Sigmoid colon (tissue), 6 donors: ENCODE measurements at regions not wholly inside any gene's neighbourhood (a gene's known extent, or its start where the extent isn't known, plus 50 kb on each side); places are given as distances from the start of the nearest gene placed in this dataset.

Experiments used
- DNase-seq: peaks from one replicate; pipeline ENCODE4 v3.0.0-alpha.2; 2019
- H3K27ac ChIP-seq, 4 donors: fragments of 200-600 bp; sonication (generic); one replicate each; pipeline ENCODE4 v1.5.1; 2016 to 2019; ENCODE audit warnings: mild to moderate bottlenecking in 1 of 4
- H3K27me3 ChIP-seq, 3 donors: fragments of 200-600 bp; sonication (generic); one replicate each; pipeline ENCODE4 v1.5.1; 2019; ENCODE audit warnings: mild to moderate bottlenecking in 1 of 3
- H3K36me3 ChIP-seq, 4 donors: fragments of 200-600 bp; sonication (generic); one replicate each; pipeline ENCODE4 v1.5.1; 2016 to 2019
- H3K4me1 ChIP-seq, 4 donors: fragments of 200-600 bp; sonication (generic); one replicate each; pipeline ENCODE4 v1.5.1; 2017 to 2019
- H3K4me3 ChIP-seq, 4 donors: fragments of 200-600 bp; sonication (generic); one replicate each; pipeline ENCODE4 v1.5.1; 2017 to 2019; ENCODE audit warnings: mild to moderate bottlenecking in 2 of 4, moderate library complexity in 1 of 4
- H3K9me3 ChIP-seq, 4 donors: fragments of 200-600 bp in 3 of 4; sonication (generic) in 3 of 4; one replicate each; pipeline versions ENCODE4 v1.5.1 to v1.6.1; 2013 to 2019
- CTCF ChIP-seq, 4 experiments: fragments of 450-650 bp in 3 of 4; fragments of 200-600 bp in 1 of 4; IDR thresholded peaks; one replicate each; pipeline ENCODE4 v1.5.1; 2016 to 2019; ENCODE audit warnings: antibody characterized with exemption in 4 of 4, mild to moderate bottlenecking in 3 of 4, moderate library complexity in 2 of 4
- EP300 ChIP-seq, 4 donors: sonication (generic); formaldehyde crosslinking; IDR thresholded peaks; one replicate each; pipeline ENCODE4 v1.6.1; 2017; ENCODE audit warnings: antibody characterized with exemption in 4 of 4
- POLR2A ChIP-seq, 2 donors: fragments of 450-650 bp; IDR thresholded peaks; one replicate each; pipeline ENCODE4 v1.6.1; 2016; ENCODE audit warnings: antibody characterized with exemption in 2 of 2, mild to moderate bottlenecking in 2 of 2, moderate library complexity in 2 of 2
- POLR2AphosphoS5 ChIP-seq, 4 donors: sonication (generic); formaldehyde crosslinking; IDR thresholded peaks; one replicate each; pipeline ENCODE4 v1.6.1; 2017; ENCODE audit warnings: antibody characterized with exemption in 4 of 4
- WGBS, 2 donors: extraction: QIAGEN DNeasy Blood & Tissue Kit; methylation state at CpG; one replicate each; pipeline ENCODE4 v1.1.7; 2013; 5-methylcytosine and 5-hydroxymethylcytosine counted together
- intact Hi-C: fragments of 100-400 bp; cut with DNase I; formaldehyde crosslinking; loops from one replicate; pipeline ENCODE4 v1.15.1; 2023
- donor health status: healthy with polysubstance abuse.
- donor health status: healthy.

- Histone ChIP-seq H3K4me3 (no peak overlapping the region), H3K36me3 (no peaks in the 10 kb centered on the region), H3K27ac (no peak overlapping the region), H3K9me3 (no peaks in the 10 kb centered on the region), H3K4me1 (no peaks in the 10 kb centered on the region), H3K27me3 (no peaks in the 10 kb centered on the region)
- 88 to 92% methylated on average over 3 of the region's 3 CpGs for WGBS, 2 donors
- intact Hi-C loops, result no loop called here
- DNase-seq, result no peak
- TF ChIP-seq POLR2A (IDR thresholded peaks at IDR 0.05), result no peak
These were observed 67.0 kb upstream of the VCX start for GRCh38 chrX:7775987-7776386.

GRCh38 chrX:7771788-7772438 is 71.1 kb upstream of the VCX start:
- 19 to 59% methylated on average over 7 of the region's 7 CpGs for WGBS, 2 donors
- no peak for DNase-seq
- intact Hi-C loops, result no loop called here
- H3K9me3 ChIP-seq, result no peaks in the 10 kb centered on the region
- no peak overlapping the region for H3K4me3 ChIP-seq
- H3K27ac ChIP-seq, result no peak overlapping the region
- no peak for TF ChIP-seq POLR2AphosphoS5 (IDR thresholded peaks at IDR 0.05)
- no peak for TF ChIP-seq CTCF (IDR thresholded peaks at IDR 0.05)
- no peak for TF ChIP-seq EP300 (IDR thresholded peaks at IDR 0.05)
- no peak for TF ChIP-seq POLR2A (IDR thresholded peaks at IDR 0.05)
- H3K27me3 ChIP-seq, result no peaks in the 10 kb centered on the region
- no peaks in the 10 kb centered on the region for H3K4me1 ChIP-seq
- no peaks in the 10 kb centered on the region for H3K36me3 ChIP-seq

GRCh38 chrX:7759830-7760229 is 83.1 kb upstream of the VCX start:
- Histone ChIP-seq H3K36me3 (no peaks in the 10 kb centered on the region), H3K9me3 (no peaks in the 10 kb centered on the region), H3K4me1 (no peaks in the 10 kb centered on the region), H3K4me3 (no peak overlapping the region), H3K27me3 (no peaks in the 10 kb centered on the region), H3K27ac (no peak overlapping the region)
- WGBS, 2 donors, result 85 to 90% methylated on average over 1 of the region's 1 CpG
- no peak for DNase-seq
- intact Hi-C loops, result no loop called here
- TF ChIP-seq CTCF (IDR thresholded peaks at IDR 0.05), result no peak
- TF ChIP-seq POLR2AphosphoS5 (IDR thresholded peaks at IDR 0.05), result no peak
- TF ChIP-seq POLR2A (IDR thresholded peaks at IDR 0.05), result no peak
- no peak for TF ChIP-seq EP300 (IDR thresholded peaks at IDR 0.05)

- Histone ChIP-seq H3K4me3 (no peak overlapping the region), H3K36me3 (no peaks in the 10 kb centered on the region), H3K27me3 (no peaks in the 10 kb centered on the region), H3K4me1 (no peaks in the 10 kb centered on the region), H3K9me3 (no peaks in the 10 kb centered on the region), H3K27ac (no peak overlapping the region)
- DNase-seq, result no peak
- WGBS, 2 donors, result 49 to 59% methylated on average over 5 of the region's 5 CpGs
- intact Hi-C loops, result no loop called here
- TF ChIP-seq CTCF (IDR thresholded peaks at IDR 0.05), result no peak
- no peak for TF ChIP-seq EP300 (IDR thresholded peaks at IDR 0.05)
- TF ChIP-seq POLR2A (IDR thresholded peaks at IDR 0.05), result no peak
- TF ChIP-seq POLR2AphosphoS5 (IDR thresholded peaks at IDR 0.05), result no peak
These were observed 96.1 kb upstream of the VCX start for GRCh38 chrX:7746856-7747255.

- intact Hi-C loops, result no loop called here
- TF ChIP-seq POLR2A (IDR thresholded peaks at IDR 0.05), result no peak
- TF ChIP-seq EP300 (IDR thresholded peaks at IDR 0.05), result no peak
- no peak for TF ChIP-seq CTCF (IDR thresholded peaks at IDR 0.05)
- TF ChIP-seq POLR2AphosphoS5 (IDR thresholded peaks at IDR 0.05), result no peak
These were observed 112.9 kb upstream of the VCX start for GRCh38 chrX:7730071-7730470.

More at GRCh38 chrX:7730071-7730470, 112.9 kb upstream of the VCX start:
- no peak for DNase-seq
- Histone ChIP-seq H3K27me3 (no peaks in the 10 kb centered on the region), H3K27ac (no peak overlapping the region), H3K4me3 (no peak overlapping the region), H3K4me1 (no peaks in the 10 kb centered on the region), H3K36me3 (no peaks in the 10 kb centered on the region), H3K9me3 (no peaks in the 10 kb centered on the region)
- 82 to 83% methylated on average over 2 of the region's 2 CpGs for WGBS, 2 donors
